ENCODE measurements at regions not wholly inside any gene's neighbourhood (a gene's known extent, or its start where the extent isn't known, plus 50 kb on each side); places are given as distances from the start of the nearest gene placed in this dataset.
"Not testable (repeated sequence)": the region's sequence is repeated elsewhere in the genome, so short reads cannot be mapped to it uniquely, and the experiment has no call there.

DNA sequence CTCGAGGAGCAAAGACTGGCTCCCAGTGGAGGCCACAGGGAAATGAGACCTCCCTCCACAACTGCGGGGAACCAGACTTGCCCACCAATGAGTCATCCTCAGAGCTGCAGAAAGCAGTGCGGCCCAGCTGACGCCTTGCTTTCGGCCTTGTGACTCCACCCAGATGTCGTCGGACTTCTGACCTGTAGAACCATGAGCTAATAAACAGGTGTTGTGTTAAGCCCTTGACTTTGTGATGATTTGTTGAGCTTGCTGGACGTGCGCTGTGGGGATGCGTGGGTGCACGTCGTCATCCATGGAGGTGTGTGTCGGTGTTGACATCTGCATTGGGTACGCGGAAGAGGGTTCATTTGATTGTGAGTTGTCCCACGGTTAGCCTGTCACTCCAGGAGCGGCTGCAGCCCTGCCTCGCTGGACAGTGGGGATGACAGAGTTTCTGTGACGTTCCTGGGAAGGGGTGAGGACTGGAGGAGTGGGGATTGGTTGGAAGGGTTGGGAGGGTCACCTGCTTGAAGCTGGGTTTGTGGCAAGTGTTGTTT is 154.1 kb downstream of the SH3BP4 start:
- no peak for DNase-seq

DNA sequence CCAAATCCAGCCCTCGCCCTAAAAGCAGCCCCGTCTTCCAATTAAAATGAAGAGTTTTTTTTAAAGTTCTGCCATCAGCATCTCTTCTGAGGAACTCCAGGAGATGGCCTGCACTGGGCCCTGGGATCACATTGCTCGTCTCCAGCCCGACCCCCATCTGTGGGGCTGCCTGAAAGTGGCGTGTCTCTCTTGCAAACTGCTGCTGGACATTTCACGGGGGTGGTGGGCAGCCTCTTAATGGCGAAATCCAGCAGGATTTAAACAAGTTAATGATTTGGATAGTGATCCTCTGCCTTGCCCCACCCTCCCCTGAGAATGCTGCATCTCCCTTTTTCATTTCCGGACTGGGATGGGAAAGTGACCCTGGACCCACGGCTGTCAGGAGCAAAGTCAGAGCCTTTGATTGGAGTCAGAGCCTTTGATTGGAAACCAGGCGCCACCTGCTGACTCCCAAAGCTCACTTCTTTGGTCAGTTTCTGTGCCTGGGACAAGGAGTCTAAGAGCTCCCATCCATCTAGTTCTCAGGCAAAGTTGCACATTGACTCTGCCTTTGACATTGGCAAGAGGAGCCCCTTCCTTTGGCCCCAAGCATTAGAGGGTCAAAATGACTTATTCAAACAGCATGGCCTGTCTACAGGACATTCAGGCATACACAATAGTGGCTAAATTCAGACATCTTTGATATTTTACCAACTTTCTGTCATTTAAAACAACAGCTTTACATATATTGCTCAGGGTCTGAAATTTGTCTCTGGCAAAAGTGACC is 155.2 kb downstream of the SH3BP4 start:
- peak; percentile 67 to 80 (median 69) for DNase-seq

DNA sequence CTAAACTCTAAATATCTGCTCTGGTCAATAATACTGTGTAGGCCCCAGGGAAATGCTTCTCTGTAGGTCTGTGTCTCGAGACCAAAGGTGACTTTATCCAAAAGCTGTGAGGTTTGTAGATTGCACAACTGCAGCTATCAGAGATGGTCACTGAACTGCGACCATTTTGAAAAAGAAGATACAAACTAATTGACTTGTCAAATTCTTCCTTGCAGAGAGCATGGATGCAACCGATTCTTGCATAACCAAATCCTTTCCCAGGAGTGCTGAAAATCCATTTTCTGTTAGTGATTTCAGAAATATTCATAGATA is 155.8 kb downstream of the SH3BP4 start:
- DNase-seq: no peak

DNA sequence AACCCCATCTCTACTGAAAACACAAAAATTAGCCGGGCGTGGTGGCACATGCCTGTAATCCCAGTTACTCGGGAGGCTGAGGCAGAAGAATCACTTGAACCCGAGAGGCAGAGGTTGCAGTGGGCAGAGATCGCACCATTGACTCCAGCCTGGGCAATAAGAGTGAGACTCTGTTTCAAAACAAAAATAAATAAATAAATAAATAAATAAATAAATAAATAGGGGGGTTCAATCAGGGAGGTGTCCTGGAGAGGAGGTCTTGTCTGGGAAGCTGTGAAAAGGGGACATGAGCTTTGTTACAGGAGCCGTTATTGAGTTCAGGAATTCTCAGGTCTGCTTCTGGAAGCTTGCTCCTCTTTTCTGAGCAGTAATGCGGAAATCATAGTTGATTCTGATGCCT is 157.7 kb downstream of the SH3BP4 start:
- not testable (repeated sequence) for DNase-seq

DNA sequence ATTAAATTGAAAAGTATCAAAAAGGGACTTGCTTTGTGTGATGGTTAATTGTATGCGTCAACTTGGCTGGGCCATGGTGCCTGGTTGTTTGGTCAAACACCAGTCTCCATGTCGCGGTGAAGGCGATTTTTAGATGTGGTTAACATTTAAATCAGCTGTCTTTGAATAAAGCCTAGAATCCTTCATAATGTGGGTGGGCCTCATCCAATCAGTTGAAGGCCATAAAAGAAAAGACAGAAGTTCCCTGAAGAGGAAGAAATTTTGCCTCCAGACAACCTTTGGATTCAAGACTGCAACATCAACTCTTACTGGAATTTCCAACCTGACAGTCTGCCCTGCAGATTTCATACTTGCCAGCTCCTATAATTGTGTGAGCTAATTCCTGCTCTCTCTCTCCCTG is 160.5 kb downstream of the SH3BP4 start:
- DNase-seq: no peak

DNA sequence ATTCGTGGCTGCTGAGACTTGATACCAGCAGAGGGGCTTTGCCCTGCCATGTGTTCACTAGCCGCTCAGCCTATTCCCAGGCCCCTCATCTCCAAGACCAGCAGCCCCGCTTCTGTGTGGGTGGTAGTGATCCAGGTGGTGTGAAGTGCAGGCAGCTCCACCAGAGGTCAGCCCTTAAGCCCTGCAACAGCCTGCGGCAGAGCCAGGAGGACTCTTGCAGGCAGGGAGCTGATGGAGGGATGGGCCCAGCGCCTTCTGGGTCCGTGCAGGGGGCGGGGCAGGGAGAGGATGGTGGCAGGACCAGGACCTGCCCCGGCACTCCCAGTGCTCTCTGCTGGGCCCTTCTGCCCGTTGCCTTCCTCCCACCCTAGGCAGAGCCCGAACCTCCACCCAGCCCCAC is 162.0 kb downstream of the SH3BP4 start:
- DNase-seq: no peak

DNA sequence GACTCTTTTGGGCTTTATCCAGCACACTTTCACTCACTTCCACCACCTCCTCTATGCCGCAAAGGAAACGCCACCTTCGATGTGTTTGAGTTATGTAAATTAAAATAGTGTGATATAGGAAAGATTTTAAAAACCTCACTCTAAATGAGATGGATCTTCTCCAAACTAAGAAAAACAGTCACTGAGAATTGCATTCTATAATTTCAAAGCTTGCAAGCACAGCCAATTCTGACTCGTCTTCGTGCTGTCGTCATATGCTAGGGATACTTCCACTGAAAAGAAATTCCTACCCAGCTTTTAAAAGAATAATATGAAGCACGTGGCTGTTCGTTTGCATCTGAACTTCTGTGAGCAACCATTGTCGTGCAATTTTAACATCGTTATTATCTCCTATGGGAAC is 162.5 kb downstream of the SH3BP4 start:
- no peak for DNase-seq

DNA sequence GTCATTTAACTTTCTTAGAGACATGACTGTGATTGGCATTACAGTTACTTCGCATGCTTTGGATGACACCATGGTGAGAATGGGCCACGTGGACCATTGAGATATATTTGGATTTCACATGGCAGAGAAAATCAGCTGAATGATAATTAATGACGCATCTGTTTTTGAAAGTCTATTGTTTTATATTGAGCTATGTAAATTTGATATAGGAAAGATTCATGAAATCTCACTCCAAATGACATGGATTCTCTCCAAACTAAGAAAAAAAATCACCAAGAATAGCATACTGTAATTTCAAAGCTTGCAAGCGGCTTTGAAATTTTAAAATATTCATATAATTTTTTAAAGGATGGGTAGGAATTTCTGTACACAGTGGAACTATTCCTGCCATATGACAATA is 163.7 kb downstream of the SH3BP4 start:
- no peak for DNase-seq

DNA sequence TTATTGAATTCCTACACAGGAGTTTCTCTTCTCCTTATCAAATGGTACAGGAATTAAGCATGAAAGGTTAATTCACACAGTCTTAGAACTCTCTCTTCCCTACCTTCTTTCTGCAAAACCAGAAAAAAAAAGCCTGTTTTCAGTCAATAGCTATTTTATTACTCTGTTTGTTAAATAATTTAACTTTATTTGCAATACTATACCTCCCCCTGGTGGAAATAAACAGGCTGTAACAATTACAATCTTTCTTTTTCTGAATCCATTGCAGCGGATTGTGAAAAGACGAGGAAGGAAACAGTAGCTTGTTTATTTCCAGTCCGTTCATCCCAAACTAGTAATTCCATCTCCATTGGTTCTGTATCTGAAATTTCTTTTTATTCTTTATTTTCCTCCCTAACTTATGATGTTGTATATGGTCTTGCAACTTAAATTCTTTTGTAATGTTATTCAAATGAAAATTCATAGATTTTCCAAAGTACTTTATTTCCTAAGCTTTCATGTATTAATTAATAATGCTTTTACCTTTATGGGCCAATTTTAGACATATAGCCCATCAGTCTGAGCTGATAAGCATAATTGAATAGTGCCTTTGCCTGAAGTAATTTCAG is 165.2 kb downstream of the SH3BP4 start:
- peak; percentile 40 to 66 (median 46) for DNase-seq

DNA sequence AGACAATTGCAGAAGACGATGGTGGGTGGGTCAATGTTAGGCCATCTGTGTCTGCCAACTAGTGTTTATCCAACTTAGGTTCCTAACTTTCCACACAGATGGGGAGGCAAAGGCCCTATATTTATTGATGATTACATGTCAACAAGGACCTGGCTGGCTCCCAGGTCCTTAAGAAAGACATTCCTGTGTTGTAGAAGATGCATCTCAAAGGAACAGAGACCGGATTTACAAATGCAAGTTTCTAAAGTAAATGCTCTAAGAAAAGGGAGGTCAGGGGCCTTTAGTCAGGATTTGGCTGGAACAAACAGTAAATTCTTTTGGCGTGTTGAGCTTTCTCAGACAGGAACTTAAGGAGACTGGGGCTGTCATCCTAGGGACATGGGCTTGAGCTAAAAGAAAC is 175.0 kb downstream of the SH3BP4 start:
- peak in 2 of 3 donors; percentile 71 to 82 for DNase-seq

DNA sequence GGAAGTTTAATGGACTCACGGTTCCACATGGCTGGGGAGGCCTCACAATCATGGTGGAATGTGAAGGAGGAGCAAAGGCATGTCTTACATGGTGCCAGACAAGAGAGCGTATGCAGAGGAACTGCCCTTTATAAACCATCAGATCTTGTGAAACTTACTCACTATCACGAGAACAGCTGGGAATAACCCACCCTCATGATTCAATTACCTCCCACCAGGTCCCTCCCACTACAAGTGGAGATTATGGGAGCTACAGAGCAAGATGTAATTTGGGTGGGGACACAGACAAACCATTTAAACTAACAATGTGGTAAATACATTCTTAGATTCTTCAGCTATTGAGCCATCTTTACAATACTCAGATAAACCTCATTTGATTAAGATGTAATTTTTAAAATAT is 176.1 kb downstream of the SH3BP4 start:
- no peak for DNase-seq

DNA sequence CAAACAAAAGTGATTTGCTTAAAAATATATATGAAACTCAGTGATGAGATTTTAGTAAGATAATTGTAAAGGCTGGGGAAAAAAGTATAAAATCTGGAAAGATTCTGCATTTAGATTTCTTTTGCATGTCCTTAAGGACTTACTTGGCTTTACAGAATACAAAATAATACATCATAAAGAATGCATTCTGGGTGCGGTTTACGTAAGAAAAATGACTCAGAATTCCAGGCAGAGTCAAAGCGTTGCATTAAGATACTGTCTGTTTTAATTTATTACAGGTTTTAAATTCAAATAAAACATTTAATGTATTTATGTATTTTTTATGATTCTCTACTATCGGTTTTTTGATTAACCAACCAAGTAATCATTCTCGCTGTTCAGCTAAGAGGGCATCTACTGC is 178.0 kb downstream of the SH3BP4 start:
- DNase-seq: peak in 1 of 3 donors; percentile 30

DNA sequence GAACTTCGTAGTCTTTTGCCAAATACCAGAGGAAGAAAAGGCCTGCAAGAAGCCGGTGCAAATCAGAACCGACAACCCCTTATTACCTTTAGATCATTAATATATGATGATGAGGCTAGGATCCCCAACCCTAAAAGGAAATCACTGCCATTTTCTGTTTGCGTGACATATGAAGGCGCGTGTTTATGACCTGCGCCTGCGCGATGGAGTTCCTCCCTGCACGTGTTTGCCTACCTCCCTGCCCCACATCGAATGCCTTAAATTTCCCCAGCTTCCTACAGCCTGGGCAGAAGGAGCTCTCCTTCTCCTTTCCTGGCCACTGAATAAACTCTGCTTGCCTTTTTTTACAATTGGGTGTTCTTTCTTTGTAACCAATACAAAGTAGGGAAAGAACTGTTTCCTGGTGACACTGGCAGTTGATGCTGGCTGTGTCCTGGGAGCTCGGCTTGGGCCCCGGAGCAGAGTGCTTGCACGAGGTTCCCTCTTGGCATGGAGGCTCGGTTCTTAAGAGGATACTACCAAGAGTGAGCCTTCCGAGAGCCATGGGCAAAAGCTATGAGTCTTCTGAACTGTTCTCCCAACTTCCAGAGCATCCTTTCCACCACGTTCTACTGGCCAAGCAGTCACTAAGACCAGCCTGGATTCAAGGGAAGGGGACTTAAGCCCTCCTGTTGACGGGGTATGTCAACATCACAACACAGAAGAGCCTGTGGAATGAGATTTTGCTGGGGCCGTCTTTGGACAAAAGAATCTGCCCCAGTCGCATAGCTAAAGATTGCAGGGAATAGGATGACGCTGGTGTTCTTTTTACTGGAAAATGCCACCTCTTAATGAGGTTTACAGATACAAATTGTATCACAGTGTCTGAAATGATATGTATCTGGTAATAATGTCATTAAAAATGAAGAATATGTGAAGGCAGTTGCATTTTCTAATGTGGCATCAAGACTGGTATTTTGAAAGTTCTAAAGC is 179.8 kb downstream of the SH3BP4 start:
- DNase-seq: no peak

DNA sequence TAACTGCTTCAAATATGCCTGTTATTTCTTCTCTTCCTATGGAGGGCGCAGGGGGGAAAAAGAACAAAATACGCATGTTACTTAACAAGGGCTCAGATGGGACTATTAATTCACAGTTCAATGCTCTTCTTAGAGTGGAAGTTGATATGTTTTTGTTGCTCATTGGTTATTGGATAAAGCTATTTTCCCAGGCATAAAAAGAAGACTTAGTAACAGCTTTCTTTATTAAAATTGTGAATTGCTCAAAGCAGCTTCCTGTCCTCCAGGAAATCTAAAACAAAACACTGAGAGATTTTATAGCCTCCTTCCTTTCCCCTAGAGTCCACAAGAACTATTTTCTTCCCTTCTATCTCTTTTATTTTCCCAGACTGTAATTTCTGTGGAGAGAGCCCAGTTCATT is 180.8 kb downstream of the SH3BP4 start:
- DNase-seq: no peak

DNA sequence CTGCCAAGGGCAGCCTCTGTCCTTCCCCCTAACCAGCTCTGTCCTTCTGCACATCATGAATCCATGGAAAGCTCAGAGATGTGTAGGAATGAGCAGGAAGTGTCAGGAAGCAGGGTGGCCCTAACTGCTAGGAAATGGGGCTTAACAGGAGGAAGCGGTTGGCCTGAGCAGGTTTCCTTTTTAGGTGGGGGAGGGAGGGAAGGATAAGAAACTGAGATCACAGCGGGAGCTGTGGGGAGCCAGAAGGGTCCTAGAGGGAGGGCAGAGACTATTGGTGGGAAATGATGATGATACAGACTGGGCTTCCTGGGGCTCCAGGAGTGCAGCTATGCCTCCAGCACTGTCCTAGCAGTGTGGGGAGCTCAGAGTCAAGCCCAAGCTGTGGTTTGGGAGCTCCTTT is 182.0 kb downstream of the SH3BP4 start:
- no peak for DNase-seq

DNA sequence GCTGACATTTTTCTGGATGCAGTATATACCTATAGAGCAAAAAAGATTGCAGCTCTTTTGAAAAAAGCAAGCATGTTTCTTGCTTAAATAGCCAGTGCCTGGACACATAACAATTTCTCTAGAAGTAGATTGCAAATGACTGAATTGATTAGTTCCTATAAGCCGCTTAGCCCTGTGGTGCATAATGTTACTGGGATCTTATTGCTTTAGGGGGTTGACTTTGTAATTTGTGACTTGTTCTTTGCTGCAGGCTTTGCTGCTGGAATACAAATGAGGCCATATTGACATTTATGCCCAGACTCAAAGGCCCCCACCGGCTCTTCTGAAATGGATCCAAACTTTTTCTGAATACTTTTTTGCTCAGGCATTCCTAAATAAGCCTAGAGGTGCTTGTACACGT is 182.6 kb downstream of the SH3BP4 start:
- no peak for DNase-seq

DNA sequence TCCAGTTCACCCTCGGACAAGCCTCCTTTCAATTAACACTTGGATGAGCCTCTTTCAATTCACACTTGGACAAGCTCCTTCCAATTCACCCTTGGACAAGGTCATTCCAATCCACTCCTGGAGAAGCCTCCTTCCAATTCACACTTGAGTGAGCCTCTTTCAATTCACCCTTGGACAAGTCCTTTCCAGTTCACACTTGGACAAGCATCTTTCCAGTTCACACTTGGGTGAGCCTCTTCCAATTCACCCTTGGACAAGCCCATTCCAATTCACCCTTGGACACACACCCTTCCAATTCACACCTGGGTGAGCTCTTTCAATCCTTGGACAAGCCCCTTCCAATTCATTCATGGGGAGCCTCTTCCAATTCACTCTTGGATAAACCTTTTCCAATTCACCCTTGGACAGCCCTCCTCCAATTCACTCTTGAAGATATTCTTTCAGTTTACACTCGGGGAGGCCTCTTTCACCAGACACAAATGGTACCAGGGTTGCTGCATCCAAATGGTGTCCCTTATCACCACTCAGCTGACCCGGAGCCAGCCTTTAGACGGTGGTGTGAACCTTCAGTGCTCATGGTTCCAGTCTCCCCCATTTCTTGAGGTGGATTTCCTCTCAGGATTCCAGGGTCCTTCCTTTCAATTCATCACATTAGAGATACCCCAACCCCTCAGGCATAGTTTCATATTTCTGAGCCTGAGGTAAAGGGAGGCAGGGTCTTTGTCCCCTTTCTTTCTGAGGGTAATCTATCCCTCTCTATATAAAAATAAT is 183.6 kb downstream of the SH3BP4 start:
- no peak for DNase-seq

DNA sequence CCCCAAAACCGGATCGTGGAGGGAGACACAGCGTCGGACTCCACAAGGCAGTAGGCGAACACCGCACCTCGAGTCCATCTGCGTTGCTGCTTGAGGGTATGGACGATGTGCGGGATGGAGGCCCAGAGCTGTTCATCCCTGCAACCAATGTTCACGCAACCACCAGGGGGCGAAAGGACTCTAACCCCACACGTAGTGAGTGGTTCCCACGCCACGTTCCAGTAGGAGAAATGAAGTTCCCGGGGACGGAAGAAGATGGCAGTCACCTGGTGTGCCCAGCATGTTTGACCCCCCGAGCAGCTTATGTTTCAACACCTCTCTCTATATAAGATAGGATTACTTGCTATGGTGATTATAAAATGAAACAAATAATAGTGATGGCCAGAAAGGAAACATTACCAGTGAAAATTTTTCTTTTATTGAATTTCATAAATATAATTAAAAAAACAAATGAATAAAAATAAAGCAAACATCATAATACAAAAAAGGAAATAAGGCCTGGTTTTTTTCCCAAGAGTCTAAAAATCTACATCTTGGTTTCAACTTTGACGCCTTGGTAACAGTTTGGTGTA is 184.3 kb downstream of the SH3BP4 start:
- peak; percentile 63 to 78 (median 72) for DNase-seq

DNA sequence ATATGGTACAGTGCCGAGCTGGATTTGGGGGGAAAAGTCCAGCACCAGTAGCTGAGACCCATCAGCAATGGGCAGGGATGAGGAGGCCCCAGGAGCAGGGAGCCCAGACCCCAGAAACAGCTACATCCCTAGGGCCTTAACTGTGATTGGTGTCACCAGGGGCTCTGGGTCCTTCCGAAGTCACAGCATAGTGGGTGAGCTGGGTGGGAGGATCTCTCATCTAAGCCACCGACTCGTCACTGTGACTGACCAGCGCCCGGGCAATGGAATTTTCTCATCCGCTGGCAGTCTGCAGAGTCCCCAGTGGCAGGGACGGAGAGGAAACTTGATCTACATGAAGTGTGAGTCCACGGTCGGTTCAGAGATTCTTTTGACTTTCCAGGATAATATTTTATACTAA is 186.5 kb downstream of the SH3BP4 start:
- DNase-seq: no peak

DNA sequence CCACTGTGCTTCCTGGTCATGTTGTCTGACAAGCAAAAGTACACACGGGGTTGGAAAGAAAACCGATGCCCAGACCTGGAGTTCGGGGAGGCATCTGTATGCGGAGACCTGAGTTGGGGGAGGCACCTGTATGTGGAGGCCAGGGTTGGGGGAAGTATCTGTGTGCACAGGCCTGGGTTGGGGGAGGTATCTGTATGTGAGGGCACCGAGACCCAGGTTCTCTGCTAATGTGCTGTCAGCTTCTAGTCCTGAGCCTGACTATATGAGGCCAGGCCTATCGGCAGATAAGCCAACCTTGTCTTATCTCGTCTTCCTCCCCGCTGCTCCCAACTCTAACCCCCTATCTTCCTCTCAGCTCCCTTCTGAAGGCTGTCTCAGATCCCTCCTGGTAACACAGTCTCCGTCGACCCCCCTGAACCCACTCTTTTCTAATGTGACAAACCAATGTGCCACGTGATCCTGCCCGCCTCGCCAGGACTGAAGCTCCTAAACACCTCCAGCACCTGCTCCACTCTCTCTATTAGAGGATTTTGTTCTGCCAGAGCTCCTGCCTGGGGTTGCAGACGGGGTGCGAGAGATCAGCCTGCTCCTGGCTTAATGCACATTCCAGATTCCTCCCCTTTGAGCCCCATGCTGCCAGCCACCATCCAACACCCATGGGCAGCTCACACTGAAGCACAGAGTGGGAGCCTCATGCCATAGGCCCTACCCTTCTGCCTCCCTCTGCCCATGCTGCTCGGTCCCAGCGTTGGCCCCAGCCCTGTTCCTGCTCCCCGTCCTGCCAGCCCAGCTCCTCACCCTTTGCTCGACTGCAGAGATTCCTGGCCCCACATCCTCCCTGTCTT is 188.4 kb downstream of the SH3BP4 start:
- DNase-seq: no peak

DNA sequence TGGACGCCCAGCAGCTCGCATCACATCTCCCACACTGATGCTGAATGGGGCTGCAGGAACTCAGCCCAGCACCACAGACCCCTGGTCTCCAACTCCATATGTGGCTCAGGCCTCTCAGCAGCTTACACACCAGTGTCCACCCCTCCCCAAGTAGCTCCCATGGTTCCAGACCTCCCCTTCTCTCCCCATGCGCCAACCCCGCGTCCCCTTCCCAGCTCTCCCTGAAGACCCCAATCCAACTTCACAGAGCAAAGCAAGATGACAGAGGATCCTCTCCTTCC is 188.9 kb downstream of the SH3BP4 start:
- DNase-seq: no peak
